Stomach (tissue), 8 donors: ENCODE measurements at regions not wholly inside any gene's neighbourhood (a gene's known extent, or its start where the extent isn't known, plus 50 kb on each side); places are given as distances from the start of the nearest gene placed in this dataset.

Experiments used
- DNase-seq, 2 donors: peaks; one replicate each; pipeline versions ENCODE4 v3.0.0 to v3.0.0-alpha.2; 2013 to 2019
- H3K27ac ChIP-seq, 5 donors: fragments of 200-600 bp in 4 of 5; sonication (generic) in 4 of 5; one replicate each; pipeline ENCODE4 v1.5.1; 2013 to 2019; ENCODE audit warnings: mild to moderate bottlenecking in 1 of 5, moderate library complexity in 1 of 5
- H3K27me3 ChIP-seq, 3 donors: fragments of 200-600 bp; sonication (generic); one replicate each; pipeline ENCODE4 v1.5.1; 2017 to 2019; ENCODE audit warnings: mixed run types in 1 of 3
- H3K36me3 ChIP-seq, 4 donors: fragments of 200-600 bp; sonication (generic); 1 replicate in 3 of 4; 2 replicates in 1 of 4; pipeline ENCODE4 v1.5.1; 2016 to 2019
- H3K4me1 ChIP-seq, 4 donors: fragments of 200-600 bp; sonication (generic); one replicate each; pipeline ENCODE4 v1.5.1; 2016 to 2019
- H3K4me3 ChIP-seq, 4 donors: fragments of 200-600 bp; sonication (generic) in 3 of 4; one replicate each; pipeline ENCODE4 v1.5.1; 2016 to 2019; ENCODE audit warnings: mild to moderate bottlenecking in 1 of 4
- H3K9me3 ChIP-seq, 4 donors: fragments of 200-600 bp; sonication (generic); one replicate each; pipeline ENCODE4 v1.5.1; 2016 to 2019
- CTCF ChIP-seq, 7 experiments: fragments of 450-650 bp in 4 of 7; fragments of 200-600 bp in 3 of 7; sonication (generic) in 3 of 7; IDR thresholded peaks; one replicate each; pipeline ENCODE4 v1.5.1; 2016 to 2019; ENCODE audit warnings: antibody characterized with exemption in 7 of 7, control low read depth in 2 of 7, mild to moderate bottlenecking in 1 of 7
- EP300 ChIP-seq: sonication (generic); formaldehyde crosslinking; IDR thresholded peaks from one replicate; pipeline ENCODE4 v1.6.1; 2017; ENCODE audit warnings: antibody characterized with exemption
- POLR2A ChIP-seq, 4 donors: fragments of 450-650 bp; IDR thresholded peaks; one replicate each; pipeline ENCODE4 v1.6.1; 2016; ENCODE audit warnings: antibody characterized with exemption in 4 of 4, control low read depth in 2 of 4, mild to moderate bottlenecking in 1 of 4, moderate library complexity in 1 of 4
- POLR2AphosphoS5 ChIP-seq, 3 donors: sonication (generic); formaldehyde crosslinking; IDR thresholded peaks; one replicate each; pipeline ENCODE4 v1.6.1; 2016; ENCODE audit warnings: antibody characterized with exemption in 3 of 3
- WGBS, 5 donors: extraction: QIAGEN DNeasy Blood & Tissue Kit in 3 of 5; methylation state at CpG; one replicate each; pipeline versions ENCODE4 v1.1.5 to v1.1.7; 2013 to 2018; 5-methylcytosine and 5-hydroxymethylcytosine counted together
- intact Hi-C: fragments of 100-400 bp; cut with DNase I; formaldehyde crosslinking; loops from one replicate; pipeline ENCODE4 v1.15.1; 2023; ENCODE audit warnings: low total_unique reads
- donor health status: healthy with polysubstance abuse.
- donor health status: Bipolar disorder and iron deficiency.
- donor health status: healthy.

GRCh38 chr16:55130911-55131310, 193.1 kb upstream of the IRX6 start:
- Histone ChIP-seq H3K9me3 (no peaks in the 10 kb centered on the region), H3K27ac (no peak overlapping the region), H3K4me3 (no peak overlapping the region), H3K27me3 (no peaks in the 10 kb centered on the region), H3K4me1 (no peaks in the 10 kb centered on the region), H3K36me3 (no peaks in the 10 kb centered on the region)
- 79 to 94% (median 85%) methylated on average over 2 of the region's 2 CpGs for WGBS, 5 donors
- no peak for TF ChIP-seq POLR2A (IDR thresholded peaks at IDR 0.05)
- TF ChIP-seq EP300, result no peak
- no peak for TF ChIP-seq POLR2AphosphoS5 (IDR thresholded peaks at IDR 0.05)
- TF ChIP-seq CTCF (IDR thresholded peaks at IDR 0.05), result no peak
- intact Hi-C loops, result no loop called here
- no peak for DNase-seq

DNA sequence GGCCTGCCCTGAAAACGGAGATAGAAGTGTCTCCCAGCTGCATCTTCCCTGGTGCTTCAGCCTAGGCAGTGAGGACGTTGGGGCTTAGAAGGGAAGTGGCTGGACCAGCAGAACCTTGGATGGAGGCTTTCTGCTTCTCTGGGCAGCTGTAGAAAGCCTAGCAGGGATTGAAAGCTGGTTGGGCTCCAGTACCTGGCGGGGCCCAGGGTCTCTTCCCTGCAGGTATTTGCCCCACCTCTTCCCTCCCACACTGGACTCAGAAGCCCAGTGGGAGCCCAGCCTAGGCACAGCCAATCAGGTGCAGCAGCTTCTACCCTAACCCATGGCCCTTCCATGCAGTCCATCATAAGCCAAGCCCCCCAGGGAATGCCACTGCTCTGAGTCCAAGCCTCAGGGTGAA, 190.3 kb upstream of the IRX6 start:
- no peak overlapping the region for H3K4me3 ChIP-seq
- intact Hi-C loops, result no loop called here
- H3K27me3 ChIP-seq, result no peaks in the 10 kb centered on the region
- no peaks in the 10 kb centered on the region for H3K4me1 ChIP-seq
- no peaks in the 10 kb centered on the region for H3K9me3 ChIP-seq
- no peak overlapping the region for H3K27ac ChIP-seq
- no peak for DNase-seq
- TF ChIP-seq POLR2AphosphoS5 (IDR thresholded peaks at IDR 0.05) (no peak), EP300 (no peak), POLR2A (IDR thresholded peaks at IDR 0.05) (no peak), CTCF (IDR thresholded peaks at IDR 0.05) (no peak)
- no peaks in the 10 kb centered on the region for H3K36me3 ChIP-seq
- WGBS, 5 donors, result 24 to 54% (median 26%) methylated on average over 3 of the region's 3 CpGs

DNA sequence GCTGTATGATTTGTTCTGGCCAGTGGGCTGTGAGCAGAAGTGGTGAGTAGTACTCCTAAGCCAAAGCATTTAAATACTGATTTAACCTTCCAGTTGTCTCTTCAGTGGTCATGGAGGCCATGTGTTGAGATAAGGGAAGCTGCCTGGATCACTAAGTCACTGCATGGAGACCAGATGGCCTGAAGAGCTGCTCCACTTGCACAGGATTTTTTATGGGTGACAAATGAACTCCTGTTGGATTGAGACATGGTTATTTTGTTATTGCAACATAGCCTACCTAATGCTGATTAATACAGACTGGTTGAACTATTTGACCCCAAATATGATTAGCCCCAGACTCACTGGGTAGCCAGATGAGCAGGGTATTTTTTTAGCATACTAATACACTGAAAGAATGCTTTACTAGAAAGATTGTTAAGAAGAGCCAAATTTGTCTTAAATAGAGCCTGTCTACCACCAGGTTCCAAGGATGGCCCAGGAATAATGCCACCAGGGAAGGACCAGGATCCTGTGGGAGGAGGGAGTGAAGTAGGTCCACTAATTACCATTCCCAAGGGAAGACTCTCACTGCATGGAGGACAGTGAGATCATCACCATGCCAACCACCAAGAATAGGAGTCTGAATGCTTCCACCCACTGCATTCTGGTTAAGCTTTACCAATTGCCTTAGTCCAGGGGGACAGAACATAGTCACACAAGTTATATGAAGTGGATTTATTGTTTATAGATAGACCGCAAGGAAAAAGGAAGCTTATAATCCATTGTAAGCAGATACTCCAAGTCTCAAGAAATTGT, 187.4 kb upstream of the IRX6 start:
- H3K4me1 ChIP-seq, result no peaks in the 10 kb centered on the region
- 71 to 97% (median 94%) methylated on average over 1 of the region's 1 CpG for WGBS, 5 donors

GRCh38 chr16:55138298-55138697, 185.7 kb upstream of the IRX6 start:
- Histone ChIP-seq H3K4me1 (no peaks in the 10 kb centered on the region), H3K9me3 (no peaks in the 10 kb centered on the region), H3K4me3 (no peak overlapping the region), H3K36me3 (no peaks in the 10 kb centered on the region), H3K27ac (no peak overlapping the region), H3K27me3 (no peaks in the 10 kb centered on the region)
- DNase-seq, result no peak
- intact Hi-C loops, result no loop called here
- TF ChIP-seq POLR2AphosphoS5 (IDR thresholded peaks at IDR 0.05), result no peak
- no peak for TF ChIP-seq POLR2A (IDR thresholded peaks at IDR 0.05)
- TF ChIP-seq EP300, result no peak
- TF ChIP-seq CTCF (IDR thresholded peaks at IDR 0.05), result no peak
- 15 to 36% (median 26%) methylated on average over 3 of the region's 3 CpGs for WGBS, 5 donors

More for the DNA sequence above, 187.4 kb upstream of the IRX6 start:
- H3K27ac ChIP-seq, result no peak overlapping the region
- H3K36me3 ChIP-seq, result no peaks in the 10 kb centered on the region
- intact Hi-C loops, result no loop called here
- no peak for DNase-seq
- H3K27me3 ChIP-seq, result no peaks in the 10 kb centered on the region
- H3K9me3 ChIP-seq, result no peaks in the 10 kb centered on the region
- TF ChIP-seq EP300 (no peak), CTCF (IDR thresholded peaks at IDR 0.05) (no peak), POLR2AphosphoS5 (IDR thresholded peaks at IDR 0.05) (no peak), POLR2A (IDR thresholded peaks at IDR 0.05) (no peak)
- H3K4me3 ChIP-seq, result no peak overlapping the region
